Stimulated activated CD8-positive, alpha-beta memory T cell treated with anti-CD3 and anti-CD28 coated beads, Interleukin-15, amount 100 ng/mL, for 48 hours (primary cell): ENCODE measurements at regions not wholly inside any gene's neighbourhood (a gene's known extent, or its start where the extent isn't known, plus 50 kb on each side); places are given as distances from the start of the nearest gene placed in this dataset.

Experiments used
- DNase-seq, 2 donors: peaks; one replicate each; pipeline ENCODE4 v3.0.0-alpha.2; 2020; ENCODE audit warnings: low read depth in 2 of 2

DNA sequence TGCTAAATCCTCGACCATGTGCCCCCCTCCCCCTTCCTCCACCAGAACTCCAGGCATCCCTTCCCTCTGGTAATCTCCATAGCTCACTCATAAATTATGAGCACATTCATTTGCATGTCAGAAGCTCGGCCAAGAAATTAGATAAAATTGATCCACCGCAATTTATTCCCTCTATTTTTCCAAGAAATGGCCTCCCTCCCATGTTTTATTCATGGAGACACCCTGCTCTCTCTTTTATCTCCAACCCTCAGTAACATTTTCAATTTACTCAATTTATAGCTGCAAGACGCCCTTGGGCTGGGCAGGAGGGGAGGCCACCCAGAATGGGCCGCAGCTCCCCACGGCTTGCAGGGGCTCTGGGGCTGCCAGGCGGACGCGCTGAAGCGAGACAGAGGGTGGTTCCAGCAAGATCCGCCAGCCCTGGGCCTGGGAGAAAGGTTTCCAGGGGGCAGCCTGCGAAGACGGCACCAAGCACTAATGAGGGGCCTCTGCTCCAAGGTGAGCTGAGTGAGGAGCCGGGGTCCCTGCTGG is 54.7 kb upstream of the ZNF423 start:
- no peak for DNase-seq

DNA sequence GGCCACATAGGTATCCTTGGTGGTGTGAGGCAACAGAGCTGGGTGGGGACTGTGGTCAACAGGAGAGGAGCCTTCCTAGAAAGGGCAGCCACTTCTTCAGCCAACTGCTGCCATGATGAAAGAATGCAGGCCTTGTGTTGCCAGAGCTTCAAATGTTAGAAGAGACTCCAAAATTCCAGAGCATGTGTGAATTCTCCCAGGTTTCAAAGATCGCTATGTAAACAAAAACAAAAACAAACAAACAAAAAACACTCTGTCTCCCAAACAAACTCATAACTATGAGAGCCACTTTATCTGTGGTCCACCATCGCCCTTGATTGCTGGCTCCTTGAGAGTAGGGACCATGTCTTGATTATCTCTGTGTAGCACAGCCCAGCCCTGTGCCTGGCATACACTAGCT is 55.5 kb upstream of the ZNF423 start:
- no peak for DNase-seq

DNA sequence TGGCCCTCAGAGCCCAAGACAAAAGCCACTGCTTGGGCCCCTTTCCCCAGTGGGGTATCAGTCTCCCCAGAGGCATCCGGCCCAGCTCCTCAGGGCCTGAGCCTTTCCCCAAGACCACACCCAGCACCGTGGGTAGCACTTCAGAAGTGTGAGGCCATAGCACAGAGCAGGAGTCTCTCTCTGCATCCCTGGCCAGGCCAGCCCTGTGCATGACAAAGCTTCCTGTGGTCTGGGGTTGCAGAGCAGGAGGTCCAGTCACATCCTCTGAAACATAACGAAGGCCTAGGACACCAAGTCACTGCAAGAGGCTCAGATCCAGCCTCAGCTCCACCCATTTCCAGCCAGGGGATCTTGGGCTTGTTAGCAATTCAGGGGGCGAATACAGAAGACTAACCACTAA is 56.8 kb upstream of the ZNF423 start:
- no peak for DNase-seq

DNA sequence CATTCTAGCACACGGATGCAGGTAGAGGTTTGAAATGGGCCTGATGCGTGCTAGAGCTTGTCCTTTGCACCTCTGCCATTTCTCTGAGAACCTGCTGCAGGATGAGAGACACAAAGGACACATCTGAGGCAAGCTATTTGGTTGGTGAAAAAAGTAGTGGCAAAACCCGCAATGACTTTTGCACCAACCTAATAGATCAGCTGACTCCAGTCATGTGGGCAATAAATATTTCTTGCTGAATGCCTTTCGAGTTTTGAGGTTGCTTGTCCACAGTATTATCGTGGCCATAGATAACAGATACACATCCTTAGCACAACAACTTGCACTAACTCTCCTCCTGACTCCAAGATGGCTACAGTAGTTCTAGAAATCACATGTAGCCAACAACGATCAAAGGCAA is 57.8 kb upstream of the ZNF423 start:
- DNase-seq = no peak

DNA sequence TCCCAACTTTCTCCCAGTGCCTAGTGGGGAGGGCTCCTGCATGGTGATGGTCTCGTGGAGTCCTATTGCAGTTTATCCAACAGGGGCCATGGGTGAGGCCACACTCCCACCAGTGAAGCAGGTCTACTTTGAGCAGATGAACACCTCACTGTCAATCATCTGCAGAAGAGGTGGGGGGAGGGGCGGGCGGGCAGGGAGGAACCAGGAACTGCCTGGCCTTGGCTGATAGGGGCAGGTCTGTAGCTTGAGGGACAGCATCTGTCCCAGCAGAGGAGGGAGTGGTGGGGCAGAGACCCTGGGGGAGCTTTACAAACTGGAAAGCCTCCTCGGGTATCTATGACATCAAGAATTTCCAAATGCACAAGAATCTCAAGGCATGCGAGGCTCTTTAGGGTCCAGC is 58.7 kb upstream of the ZNF423 start:
- DNase-seq = no peak

DNA sequence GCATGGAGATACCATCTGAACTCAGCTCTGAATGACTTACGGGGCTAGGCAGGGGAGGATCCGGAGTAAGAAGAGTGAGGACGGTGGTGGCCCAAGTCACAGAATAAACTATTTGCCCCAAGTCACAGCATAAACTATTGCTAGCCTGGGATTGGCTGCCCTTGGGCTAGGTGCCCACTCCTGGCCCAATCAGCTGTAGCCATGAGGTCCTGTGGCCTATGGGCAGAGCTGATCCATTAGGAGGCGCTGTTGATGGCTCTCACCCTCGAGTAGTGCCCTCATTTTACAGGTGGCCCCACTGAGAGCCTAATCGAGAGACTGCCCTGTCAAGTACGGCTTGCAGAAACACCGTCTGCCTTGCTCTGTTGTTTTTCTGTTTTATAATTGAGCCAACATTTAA is 62.3 kb upstream of the ZNF423 start:
- DNase-seq = no peak

DNA sequence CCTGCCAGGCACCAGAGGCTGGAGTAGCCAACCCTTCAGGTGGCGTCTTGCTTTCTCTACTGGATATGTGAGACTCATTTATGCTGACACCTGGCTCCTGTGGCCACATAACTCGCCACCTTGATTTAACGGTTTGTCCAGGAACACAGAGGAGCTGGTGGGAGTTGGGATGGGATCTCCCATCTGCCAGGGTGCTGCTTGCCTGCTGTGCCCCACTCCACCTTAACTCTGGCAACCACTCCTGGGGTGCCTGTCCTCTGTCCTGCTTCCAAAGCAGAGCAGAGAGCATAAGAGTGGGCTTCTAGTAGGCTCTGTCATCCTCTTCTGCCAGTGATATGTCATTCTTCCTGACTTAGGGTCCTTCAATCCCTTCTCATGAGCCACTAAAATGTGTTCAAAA is 63.4 kb upstream of the ZNF423 start:
- DNase-seq = no peak

DNA sequence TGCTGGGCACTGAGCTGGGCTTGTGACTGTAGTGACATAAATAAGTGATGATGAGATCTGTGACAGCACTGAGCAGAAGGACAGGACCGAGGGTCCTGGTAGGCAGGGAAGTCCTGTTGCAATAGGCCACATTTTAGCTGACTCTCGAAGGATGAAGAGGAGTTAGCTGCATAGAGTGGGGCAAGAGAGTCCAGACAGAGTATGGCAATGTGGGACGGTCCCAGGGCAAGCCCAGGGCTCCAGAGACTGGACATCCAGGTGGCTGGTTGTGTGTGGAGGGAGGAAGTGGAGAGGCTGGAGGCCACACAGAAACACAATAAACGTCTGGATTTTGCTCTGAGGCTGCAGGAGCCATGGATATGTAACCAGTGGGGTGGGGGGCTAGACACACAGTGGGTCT is 64.5 kb upstream of the ZNF423 start:
- no peak for DNase-seq

DNA sequence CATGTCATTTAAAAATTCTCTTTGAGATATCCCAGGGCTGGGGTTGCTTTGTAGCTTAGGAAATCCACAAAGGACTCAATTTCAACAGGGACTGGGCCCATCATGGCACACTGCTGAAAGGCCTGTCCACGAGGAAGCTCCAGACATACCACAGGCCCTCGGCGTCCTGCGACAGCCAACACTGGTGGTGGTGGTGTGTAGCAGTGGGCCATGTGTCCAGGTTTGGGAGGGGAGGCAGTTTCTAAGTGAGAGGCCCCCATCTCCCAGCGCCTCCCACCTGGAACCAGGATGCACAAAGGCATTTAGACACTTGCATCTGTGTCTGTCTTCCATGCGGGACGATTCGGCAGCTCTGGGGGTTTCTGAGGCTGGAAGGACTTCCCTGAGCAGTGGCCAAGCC is 65.2 kb upstream of the ZNF423 start:
- no peak for DNase-seq

DNA sequence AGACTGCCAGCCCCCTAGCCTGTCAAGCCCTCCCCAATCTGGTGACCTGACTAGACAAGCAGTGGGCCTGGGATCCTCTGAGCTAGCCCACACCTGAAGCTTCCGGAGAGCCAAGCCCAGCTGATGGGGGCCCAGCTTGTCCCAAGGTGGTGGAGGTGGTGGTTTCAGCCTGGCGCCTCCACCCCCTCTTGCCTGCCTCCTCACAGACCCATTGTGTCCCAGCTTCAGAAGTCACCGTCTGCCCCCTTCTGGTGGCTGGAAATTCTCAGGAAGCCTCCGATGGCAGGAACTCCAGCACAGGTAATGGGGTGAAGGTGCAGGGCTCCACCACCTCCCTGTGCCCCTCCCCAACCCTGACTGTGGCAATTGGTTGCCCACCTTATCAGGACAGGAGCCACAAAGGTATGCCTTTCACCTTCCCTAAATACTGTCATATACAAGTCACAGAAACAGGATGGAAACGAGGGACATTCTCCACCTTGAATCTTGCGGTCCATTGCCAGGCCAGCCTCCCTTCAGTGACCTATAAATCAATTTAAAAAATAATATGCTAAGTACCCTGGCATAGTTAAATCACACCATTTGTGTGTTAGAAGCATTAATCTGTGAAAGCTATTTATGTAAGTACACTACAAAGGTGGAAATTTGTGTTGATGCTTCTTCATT is 66.0 kb upstream of the ZNF423 start:
- peak; percentile 10 to 12 for DNase-seq

DNA sequence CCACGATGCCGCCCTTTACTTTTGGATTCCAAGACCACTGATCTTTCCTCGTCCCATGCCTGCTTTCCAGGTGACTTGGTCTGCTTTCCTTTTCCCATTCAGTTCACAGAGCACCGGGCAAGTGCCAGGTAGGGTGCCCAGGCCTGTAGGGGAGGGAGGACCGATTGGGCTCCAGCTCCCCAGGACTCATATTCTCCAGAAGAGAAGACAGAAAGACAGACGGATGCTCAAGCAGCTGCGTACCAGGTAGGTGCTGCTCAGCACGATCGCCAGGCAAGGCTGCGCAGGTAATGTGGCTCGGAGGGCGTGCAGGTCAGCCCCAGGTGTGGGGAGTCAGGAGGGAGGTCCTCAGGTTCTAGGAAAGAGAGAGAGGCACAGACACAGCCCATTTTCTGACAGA is 67.5 kb upstream of the ZNF423 start:
- DNase-seq = no peak

DNA sequence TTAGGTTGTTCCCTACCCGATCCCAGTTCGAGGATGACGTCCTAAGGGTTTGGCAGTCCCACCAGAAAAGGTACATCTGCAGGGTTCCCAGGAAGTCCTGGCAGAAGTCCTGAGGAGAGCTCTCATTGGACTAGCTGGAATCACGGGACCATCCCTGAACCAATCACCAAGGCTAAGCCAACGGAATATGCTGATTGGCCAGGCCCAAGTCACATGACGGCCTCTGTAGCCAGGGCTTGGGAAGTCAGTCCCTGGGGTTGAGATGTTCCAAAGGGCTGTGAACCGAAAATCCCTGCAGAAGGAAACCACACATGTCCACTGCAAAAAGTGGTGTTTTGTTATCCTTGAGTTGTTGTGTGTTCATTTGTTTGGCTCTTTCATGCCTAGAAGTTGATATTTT is 68.2 kb upstream of the ZNF423 start:
- DNase-seq = no peak

DNA sequence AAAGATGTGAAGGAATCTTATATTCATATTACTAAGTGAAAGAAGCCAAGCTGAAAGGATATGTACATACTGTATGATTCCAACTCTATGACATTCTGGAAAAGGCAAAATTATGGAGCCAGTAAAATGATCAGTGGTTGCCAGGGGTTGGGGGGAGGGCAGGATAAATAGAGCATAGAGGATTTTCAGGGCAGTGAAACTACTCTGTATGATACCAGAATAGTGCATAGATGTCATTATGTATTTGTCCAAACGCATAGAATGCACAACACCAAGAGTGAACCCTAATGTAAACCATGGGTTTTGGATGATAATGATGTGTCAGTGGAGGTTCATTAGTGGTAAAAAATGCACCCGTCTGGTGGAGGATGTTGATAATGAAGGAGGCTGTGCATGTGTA is 71.0 kb upstream of the ZNF423 start:
- DNase-seq = no peak

DNA sequence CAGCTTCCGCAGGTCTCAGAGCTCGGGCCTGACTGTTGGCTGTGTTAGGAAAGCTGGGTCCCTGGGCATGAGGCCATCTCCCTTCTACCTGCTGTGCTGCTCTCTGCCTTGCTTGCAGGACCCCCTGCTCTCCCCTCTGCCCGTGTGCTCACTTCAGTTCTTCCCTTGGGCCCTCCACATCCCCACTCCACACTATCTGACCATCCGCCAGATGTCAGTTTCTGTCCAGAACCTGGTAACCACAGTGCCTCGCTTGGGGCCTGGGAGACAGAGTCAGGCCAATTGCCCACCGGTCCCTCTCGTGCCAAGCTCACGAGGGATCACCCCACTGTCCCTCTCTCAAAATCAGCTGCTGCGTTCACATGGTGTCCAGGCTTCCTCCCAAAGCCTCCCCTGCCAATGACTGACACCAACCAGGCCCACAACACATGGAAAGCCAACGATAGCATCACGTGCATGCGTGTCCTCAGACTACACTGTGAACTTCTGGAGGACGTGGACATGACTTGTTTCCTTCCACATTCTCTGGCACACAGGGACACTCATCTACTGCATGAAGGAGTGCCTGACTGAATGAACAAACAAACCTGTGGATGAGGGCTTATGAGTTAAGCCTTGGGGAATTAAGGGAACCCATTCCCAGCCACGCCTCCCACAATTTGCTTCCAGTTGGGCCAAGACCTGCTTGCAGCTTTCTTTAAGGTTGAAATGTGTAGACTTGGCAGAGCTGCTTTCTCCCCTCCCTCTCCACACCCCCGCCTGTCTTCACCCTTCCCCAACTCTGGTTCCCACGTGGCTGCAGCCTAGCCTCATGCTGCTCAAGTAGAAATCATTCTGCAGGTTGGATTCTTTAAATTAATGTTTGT is 72.5 kb upstream of the ZNF423 start:
- no peak for DNase-seq

DNA sequence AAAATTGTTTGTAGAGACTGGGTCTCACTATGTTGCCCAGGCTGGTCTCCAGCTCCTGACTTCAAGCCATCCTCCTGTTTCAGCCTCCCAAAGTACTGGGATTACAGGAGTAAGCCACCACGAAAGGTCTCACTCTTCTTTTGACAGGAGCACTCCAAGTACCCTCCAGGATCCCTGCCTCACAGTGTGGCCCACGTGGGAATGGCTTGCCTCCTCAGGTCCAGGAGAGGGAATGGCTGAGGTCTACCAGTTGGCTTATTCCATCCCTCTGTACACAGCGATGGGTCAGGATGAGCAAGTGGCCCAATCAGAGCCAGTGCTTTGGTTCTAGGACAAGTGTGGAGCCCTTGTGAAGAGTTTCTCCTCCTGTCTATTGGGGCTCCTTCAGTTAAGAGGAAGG is 73.7 kb upstream of the ZNF423 start:
- no peak for DNase-seq

DNA sequence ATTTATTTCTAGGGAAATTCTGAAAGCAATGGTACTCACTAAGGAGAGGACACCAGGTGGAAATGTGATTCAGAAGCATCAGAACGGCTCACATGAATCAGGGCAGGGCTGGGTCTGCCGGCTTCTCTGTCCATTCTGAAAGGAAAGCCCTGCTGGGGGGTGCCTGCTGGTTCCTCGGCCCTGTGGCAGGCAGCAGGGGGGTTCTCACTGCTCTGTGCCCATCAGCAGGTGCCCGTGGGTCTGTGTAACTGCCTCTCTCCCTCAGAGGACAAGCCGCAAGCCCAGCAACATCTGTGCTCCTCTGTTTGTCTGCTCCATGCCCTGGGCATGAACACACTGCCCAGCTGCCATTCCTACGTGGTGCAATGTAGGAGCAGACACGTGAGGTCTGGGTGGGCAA is 74.9 kb upstream of the ZNF423 start:
- no peak for DNase-seq

DNA sequence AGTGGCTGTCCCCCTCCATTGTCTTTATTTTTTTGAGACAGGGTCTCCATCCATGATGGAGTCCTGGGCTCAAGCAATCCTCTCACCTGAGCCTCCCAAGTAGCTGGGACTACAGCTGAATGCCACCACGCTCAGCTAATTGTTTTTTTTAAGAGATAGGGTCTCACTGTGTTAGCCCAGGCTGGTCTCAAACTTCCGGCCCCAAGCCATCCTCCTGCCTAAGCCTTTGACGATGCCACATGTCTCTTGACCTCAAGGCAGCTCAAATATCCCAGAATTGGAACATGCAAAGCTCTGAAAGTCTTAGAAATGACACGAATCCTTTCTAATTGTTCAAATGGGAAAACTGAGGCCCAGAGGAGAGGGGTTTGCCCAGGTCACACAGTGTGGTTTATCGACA is 75.4 kb upstream of the ZNF423 start:
- DNase-seq = no peak

DNA sequence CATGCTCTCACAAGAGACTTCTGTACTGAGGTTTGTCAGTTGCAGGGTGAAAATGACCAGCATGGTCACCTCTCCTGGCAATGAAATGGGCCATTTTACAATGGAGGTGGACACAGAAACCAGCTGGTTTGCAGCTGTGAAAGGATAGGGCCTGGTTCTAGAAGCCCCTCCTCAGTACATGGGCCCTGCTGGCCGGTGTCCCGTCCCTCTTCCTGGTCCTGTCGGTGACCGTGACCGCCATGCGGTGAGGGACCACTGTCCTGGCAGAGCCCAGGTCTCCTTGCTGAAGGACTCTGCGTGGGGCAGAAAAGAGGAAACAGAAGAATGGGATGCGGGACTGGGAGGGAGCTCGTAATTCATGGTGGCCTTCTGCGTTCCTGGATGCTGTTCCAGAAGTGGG is 76.0 kb upstream of the ZNF423 start:
- no peak for DNase-seq

DNA sequence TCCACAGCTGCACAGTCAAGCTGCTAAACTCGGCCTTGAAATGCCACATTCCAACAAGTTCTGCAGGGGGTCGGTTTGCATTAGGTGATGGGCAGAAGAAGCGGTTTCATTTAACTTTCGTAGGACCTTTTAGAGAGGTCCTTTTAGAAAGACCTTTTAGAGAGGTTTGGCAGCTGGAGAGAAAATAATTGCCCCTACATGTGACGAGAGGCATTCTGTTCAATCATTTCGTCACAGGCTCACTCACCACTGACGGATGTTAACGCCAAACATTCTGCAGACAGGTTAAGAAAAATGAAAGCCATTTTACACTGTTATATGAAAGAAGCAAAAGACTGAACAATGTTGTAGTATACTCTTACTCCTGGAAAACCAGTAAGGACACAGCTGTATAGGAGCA is 76.5 kb upstream of the ZNF423 start:
- no peak for DNase-seq

DNA sequence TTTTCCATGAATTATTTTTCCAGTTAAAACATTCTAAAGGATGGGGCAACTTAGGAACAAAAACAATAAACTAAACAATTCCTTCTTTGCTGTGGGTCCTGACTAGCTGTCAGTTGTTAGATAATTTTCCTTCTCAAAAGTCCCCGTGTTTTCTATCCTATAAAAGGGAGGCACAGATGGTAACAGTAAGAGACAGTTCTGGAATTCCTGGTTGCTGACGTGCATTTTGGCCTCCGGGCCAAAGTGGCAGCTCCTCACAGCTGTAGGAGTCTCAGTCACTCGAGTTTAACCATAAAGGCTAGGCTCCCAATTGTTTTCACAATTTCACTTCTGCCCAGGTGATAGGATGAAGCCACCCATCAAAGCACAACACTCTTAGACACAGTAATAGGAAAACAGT is 77.0 kb upstream of the ZNF423 start:
- no peak for DNase-seq

DNA sequence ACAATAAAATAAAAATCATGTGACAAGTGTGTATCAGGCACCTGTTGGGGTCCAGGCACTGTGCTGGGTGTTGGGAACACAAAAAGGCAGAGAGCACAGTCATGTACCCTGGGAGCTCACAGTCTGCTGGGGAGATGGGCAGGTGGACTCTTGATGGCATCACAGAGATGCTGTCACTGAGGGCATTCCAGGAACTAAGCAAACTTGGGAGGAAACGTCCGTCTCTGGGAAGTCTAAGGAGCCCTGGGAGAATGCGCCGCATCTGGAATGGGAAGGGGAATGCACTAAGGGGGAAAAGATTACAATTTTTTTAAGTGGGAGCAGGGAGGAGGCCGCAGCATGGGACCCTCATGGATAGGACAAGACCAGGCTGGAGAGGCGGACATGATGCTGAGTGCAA is 80.9 kb upstream of the ZNF423 start:
- DNase-seq = no peak

DNA sequence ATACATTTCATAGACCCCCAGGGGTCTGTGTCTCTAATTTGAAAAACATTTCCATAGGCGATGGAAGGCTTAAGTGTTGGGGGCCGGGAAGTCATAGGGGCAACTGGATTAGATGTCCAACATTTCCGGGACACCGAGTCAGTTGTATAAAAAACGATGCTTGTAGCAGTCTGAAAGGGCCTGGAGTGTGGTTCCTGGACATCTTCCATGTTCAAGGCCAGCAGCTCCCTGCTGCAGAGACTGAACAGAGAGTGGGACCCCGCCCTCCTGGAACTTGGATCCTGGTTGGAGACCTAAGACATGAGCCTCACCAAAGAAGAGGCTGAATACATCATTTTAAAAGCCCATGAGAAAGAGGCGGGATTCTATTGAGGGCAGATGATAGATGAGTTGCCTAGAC is 82.0 kb upstream of the ZNF423 start:
- no peak for DNase-seq

DNA sequence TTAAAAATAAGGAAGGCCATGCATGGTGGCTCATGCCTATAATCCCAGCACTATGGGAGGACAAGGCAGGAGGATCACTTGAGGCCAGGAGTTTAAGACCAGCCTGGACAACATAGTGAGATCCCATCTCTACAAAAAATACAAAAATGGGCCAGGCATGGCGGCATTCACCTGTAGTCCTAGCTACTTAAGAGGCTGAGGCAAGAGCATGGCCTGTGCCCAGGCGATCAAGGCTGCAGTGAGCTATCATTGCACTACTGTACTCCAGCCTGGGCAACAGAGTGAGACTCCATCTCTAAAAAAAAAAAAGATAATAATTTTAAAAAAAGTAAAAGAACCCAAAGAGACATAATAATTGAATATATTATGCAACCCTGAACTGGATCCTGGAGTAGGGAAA is 83.6 kb upstream of the ZNF423 start:
- no peak for DNase-seq
